A549 (cell line): ENCODE measurements at regions not wholly inside any gene's neighbourhood (a gene's known extent, or its start where the extent isn't known, plus 50 kb on each side); places are given as distances from the start of the nearest gene placed in this dataset.

Experiments used
- JUN ChIP-seq, 2 experiments: fragments of >200 bp; sonication (Bioruptor Twin); formaldehyde crosslinking; IDR thresholded peaks; 2 replicates in 1 of 2; 3 replicates in 1 of 2; pipeline ENCODE4 v1.6.1; 2016 to 2017
- TP53 ChIP-seq: fragments of 250-450 bp; sonication (Bioruptor Pico); IDR thresholded peaks from 2 replicates; pipeline ENCODE4 v1.5.0; 2021; ENCODE audit warnings: mild to moderate bottlenecking, moderate library complexity
- TF ChIP-seq, protein P1 (sequence below): fragments of 450-650 bp; IDR thresholded peaks from 2 replicates; pipeline ENCODE4 v1.6.1; 2014; ENCODE audit warnings: antibody characterized with exemption
- TF ChIP-seq, protein P2 (sequence below): fragments of >200 bp; sonication (Bioruptor Twin); formaldehyde crosslinking; IDR thresholded peaks from 3 replicates; pipeline ENCODE4 v1.5.1; 2016
- TF ChIP-seq, protein P3 (sequence below): fragments of 200-600 bp; sonication (generic); IDR thresholded peaks from 2 replicates; pipeline ENCODE4 v1.6.1; 2016; ENCODE audit warnings: antibody characterized with exemption, mild to moderate bottlenecking, moderate library complexity

DNA sequence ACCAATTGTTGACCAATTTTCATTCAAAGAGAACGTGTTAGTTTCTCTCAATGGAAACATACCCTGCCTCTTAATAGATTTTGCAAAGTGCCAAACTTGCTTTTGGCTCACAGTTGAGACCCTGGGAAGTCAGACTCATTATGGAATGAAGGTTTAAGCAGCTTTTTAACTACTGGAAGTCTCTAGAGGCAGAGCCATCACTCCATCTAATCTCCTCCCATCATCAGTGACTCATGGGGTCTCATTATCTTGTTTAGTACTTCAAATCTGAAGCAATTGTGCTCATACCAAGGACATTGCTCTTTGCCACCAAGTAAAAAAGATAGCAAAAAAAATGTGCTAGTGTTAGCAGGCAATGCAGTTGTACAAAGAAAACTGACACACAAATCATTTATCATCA, 537.1 kb upstream of the LRRC4C start:
- TF ChIP-seq, protein P1, sequence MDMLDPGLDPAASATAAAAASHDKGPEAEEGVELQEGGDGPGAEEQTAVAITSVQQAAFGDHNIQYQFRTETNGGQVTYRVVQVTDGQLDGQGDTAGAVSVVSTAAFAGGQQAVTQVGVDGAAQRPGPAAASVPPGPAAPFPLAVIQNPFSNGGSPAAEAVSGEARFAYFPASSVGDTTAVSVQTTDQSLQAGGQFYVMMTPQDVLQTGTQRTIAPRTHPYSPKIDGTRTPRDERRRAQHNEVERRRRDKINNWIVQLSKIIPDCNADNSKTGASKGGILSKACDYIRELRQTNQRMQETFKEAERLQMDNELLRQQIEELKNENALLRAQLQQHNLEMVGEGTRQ, result no peak
- TF ChIP-seq JUN (IDR thresholded peaks at IDR 0.05) (no peak), TP53 (CRISPR knock-in tag) (no peak)
- TF ChIP-seq, protein P2, sequence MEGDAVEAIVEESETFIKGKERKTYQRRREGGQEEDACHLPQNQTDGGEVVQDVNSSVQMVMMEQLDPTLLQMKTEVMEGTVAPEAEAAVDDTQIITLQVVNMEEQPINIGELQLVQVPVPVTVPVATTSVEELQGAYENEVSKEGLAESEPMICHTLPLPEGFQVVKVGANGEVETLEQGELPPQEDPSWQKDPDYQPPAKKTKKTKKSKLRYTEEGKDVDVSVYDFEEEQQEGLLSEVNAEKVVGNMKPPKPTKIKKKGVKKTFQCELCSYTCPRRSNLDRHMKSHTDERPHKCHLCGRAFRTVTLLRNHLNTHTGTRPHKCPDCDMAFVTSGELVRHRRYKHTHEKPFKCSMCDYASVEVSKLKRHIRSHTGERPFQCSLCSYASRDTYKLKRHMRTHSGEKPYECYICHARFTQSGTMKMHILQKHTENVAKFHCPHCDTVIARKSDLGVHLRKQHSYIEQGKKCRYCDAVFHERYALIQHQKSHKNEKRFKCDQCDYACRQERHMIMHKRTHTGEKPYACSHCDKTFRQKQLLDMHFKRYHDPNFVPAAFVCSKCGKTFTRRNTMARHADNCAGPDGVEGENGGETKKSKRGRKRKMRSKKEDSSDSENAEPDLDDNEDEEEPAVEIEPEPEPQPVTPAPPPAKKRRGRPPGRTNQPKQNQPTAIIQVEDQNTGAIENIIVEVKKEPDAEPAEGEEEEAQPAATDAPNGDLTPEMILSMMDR, result no peak
- TF ChIP-seq, protein P3, sequence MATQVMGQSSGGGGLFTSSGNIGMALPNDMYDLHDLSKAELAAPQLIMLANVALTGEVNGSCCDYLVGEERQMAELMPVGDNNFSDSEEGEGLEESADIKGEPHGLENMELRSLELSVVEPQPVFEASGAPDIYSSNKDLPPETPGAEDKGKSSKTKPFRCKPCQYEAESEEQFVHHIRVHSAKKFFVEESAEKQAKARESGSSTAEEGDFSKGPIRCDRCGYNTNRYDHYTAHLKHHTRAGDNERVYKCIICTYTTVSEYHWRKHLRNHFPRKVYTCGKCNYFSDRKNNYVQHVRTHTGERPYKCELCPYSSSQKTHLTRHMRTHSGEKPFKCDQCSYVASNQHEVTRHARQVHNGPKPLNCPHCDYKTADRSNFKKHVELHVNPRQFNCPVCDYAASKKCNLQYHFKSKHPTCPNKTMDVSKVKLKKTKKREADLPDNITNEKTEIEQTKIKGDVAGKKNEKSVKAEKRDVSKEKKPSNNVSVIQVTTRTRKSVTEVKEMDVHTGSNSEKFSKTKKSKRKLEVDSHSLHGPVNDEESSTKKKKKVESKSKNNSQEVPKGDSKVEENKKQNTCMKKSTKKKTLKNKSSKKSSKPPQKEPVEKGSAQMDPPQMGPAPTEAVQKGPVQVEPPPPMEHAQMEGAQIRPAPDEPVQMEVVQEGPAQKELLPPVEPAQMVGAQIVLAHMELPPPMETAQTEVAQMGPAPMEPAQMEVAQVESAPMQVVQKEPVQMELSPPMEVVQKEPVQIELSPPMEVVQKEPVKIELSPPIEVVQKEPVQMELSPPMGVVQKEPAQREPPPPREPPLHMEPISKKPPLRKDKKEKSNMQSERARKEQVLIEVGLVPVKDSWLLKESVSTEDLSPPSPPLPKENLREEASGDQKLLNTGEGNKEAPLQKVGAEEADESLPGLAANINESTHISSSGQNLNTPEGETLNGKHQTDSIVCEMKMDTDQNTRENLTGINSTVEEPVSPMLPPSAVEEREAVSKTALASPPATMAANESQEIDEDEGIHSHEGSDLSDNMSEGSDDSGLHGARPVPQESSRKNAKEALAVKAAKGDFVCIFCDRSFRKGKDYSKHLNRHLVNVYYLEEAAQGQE, result no peak
